ENCODE measurements at regions not wholly inside any gene's neighbourhood (a gene's known extent, or its start where the extent isn't known, plus 50 kb on each side); places are given as distances from the start of the nearest gene placed in this dataset.

- Histone ChIP-seq H3K27me3 (replicated peaks; ENCODE audit: insufficient read depth, low read length) (no peaks in the 10 kb centered on the region), H4K20me1 (ENCODE audit: insufficient read depth, low read length) (no peaks in the 10 kb centered on the region), H3K79me2 (ENCODE audit: low read length) (no peaks in the 10 kb centered on the region), H3K9me2 (replicated peaks; ENCODE audit: insufficient read depth, low read length) (no peaks in the 10 kb centered on the region), H3K9ac (ENCODE audit: low read length) (no peak overlapping the region), H3F3A (ENCODE audit: insufficient read depth, low read length) (no peaks in the 10 kb centered on the region), H2AFZ (ENCODE audit: low read length) (no peak overlapping the region), H3K27ac (ENCODE audit: low read length) (no peak overlapping the region), H3K36me3 (replicated peaks; ENCODE audit: insufficient read depth, low read length) (no peaks in the 10 kb centered on the region), H3K4me1 (ENCODE audit: low read length) (no peaks in the 10 kb centered on the region), H3K4me2 (ENCODE audit: low read depth, low read length) (no peak overlapping the region), H3K4me3 (ENCODE audit: low read length) (no peak overlapping the region), H3K9me3 (replicated peaks; ENCODE audit: insufficient read depth, low read length) (no peaks in the 10 kb centered on the region)
- no peak for DNase-seq
- TF ChIP-seq EZH2phosphoT487 (IDR thresholded peaks at IDR 0.05; ENCODE audit: low read length) (no peak), EZH2 (optimal IDR thresholded peaks at IDR 0.05; ENCODE audit: low read depth, low read length) (no peak), CTCF (IDR thresholded peaks at IDR 0.05; ENCODE audit: low read length) (no peak)
Measured at GRCh38 chr5:143705381-143705780, 106.6 kb upstream of the HMHB1 start.

GRCh38 chr5:143703659-143704058, 108.3 kb upstream of the HMHB1 start:
- DNase-seq: no peak
- Histone ChIP-seq H3K4me2 (ENCODE audit: low read depth, low read length) (no peak overlapping the region), H3K9ac (ENCODE audit: low read length) (no peak overlapping the region), H4K20me1 (ENCODE audit: insufficient read depth, low read length) (no peaks in the 10 kb centered on the region), H3K4me3 (ENCODE audit: low read length) (no peak overlapping the region), H3K36me3 (replicated peaks; ENCODE audit: insufficient read depth, low read length) (no peaks in the 10 kb centered on the region), H3K27me3 (replicated peaks; ENCODE audit: insufficient read depth, low read length) (no peaks in the 10 kb centered on the region), H3K27ac (ENCODE audit: low read length) (no peak overlapping the region), H2AFZ (ENCODE audit: low read length) (no peak overlapping the region), H3F3A (ENCODE audit: insufficient read depth, low read length) (no peaks in the 10 kb centered on the region), H3K79me2 (ENCODE audit: low read length) (no peaks in the 10 kb centered on the region), H3K4me1 (ENCODE audit: low read length) (no peaks in the 10 kb centered on the region), H3K9me2 (replicated peaks; ENCODE audit: insufficient read depth, low read length) (no peaks in the 10 kb centered on the region), H3K9me3 (replicated peaks; ENCODE audit: insufficient read depth, low read length) (no peaks in the 10 kb centered on the region)
- TF ChIP-seq EZH2 (optimal IDR thresholded peaks at IDR 0.05; ENCODE audit: low read depth, low read length) (no peak), EZH2phosphoT487 (IDR thresholded peaks at IDR 0.05; ENCODE audit: low read length) (no peak), CTCF (IDR thresholded peaks at IDR 0.05; ENCODE audit: low read length) (no peak)

GRCh38 chr5:143701493-143701892, 110.5 kb upstream of the HMHB1 start:
- H3K9me2 ChIP-seq (replicated peaks; ENCODE audit: insufficient read depth, low read length): no peaks in the 10 kb centered on the region
- H3K27me3 ChIP-seq (replicated peaks; ENCODE audit: insufficient read depth, low read length): no peaks in the 10 kb centered on the region
- no peaks in the 10 kb centered on the region for H4K20me1 ChIP-seq (ENCODE audit: insufficient read depth, low read length)
- TF ChIP-seq EZH2 (optimal IDR thresholded peaks at IDR 0.05; ENCODE audit: low read depth, low read length): no peak
- no peak for TF ChIP-seq EZH2phosphoT487 (IDR thresholded peaks at IDR 0.05; ENCODE audit: low read length)
- TF ChIP-seq CTCF (IDR thresholded peaks at IDR 0.05; ENCODE audit: low read length): no peak
- no peaks in the 10 kb centered on the region for H3K79me2 ChIP-seq (ENCODE audit: low read length)
- no peak overlapping the region for H3K4me2 ChIP-seq (ENCODE audit: low read depth, low read length)
- no peak overlapping the region for H3K27ac ChIP-seq (ENCODE audit: low read length)
- H3K4me3 ChIP-seq (ENCODE audit: low read length): no peak overlapping the region
- DNase-seq: no peak
- H3K36me3 ChIP-seq (replicated peaks; ENCODE audit: insufficient read depth, low read length): no peaks in the 10 kb centered on the region
- H3F3A ChIP-seq (ENCODE audit: insufficient read depth, low read length): no peaks in the 10 kb centered on the region
- no peaks in the 10 kb centered on the region for H3K4me1 ChIP-seq (ENCODE audit: low read length)
- H3K9ac ChIP-seq (ENCODE audit: low read length): no peak overlapping the region
- no peak overlapping the region for H2AFZ ChIP-seq (ENCODE audit: low read length)
- no peaks in the 10 kb centered on the region for H3K9me3 ChIP-seq (replicated peaks; ENCODE audit: insufficient read depth, low read length)

Data from MM.1S (cell line).